HL-60 (cell line): ENCODE measurements at regions not wholly inside any gene's neighbourhood (a gene's known extent, or its start where the extent isn't known, plus 50 kb on each side); places are given as distances from the start of the nearest gene placed in this dataset.
A peak's percentile ranks its signal among the peaks of the same experiment; 100 is the strongest.

ENCODE experiments used
- CTCF ChIP-seq: IDR thresholded peaks from one replicate; pipeline ENCODE4 v1.5.1; 2011; ENCODE audit warnings: low read length, control low read depth, inconsistent platforms; ENCODE audit not compliant: insufficient read depth
- GABPA ChIP-seq: IDR thresholded peaks from 2 replicates; pipeline ENCODE4 v1.6.1; 2012; ENCODE audit warnings: low read depth
- POLR2AphosphoS5 ChIP-seq: IDR thresholded peaks from 2 replicates; pipeline ENCODE4 v1.6.1; 2012; ENCODE audit warnings: low read depth

GRCh38 chr6:6918216-6918983, 189.4 kb upstream of the RREB1 start:
- no peak for TF ChIP-seq CTCF
- TF ChIP-seq POLR2AphosphoS5, result peak; percentile 44; the same call in 1 of the 2 replicates
- TF ChIP-seq GABPA, result no peak
